Lower leg skin (tissue), 3 donors: ENCODE measurements at regions not wholly inside any gene's neighbourhood (a gene's known extent, or its start where the extent isn't known, plus 50 kb on each side); places are given as distances from the start of the nearest gene placed in this dataset.

ENCODE experiments used
- CTCF ChIP-seq, 3 donors: fragments of 450-650 bp; IDR thresholded peaks; one replicate each; pipeline ENCODE4 v1.5.1; 2016; ENCODE audit warnings: antibody characterized with exemption in 3 of 3, mild to moderate bottlenecking in 3 of 3, moderate library complexity in 2 of 3
- POLR2A ChIP-seq, 2 donors: fragments of 450-650 bp; IDR thresholded peaks; one replicate each; pipeline ENCODE4 v1.6.1; 2016 to 2017; ENCODE audit warnings: antibody characterized with exemption in 2 of 2, mild to moderate bottlenecking in 1 of 2, moderate library complexity in 1 of 2

- TF ChIP-seq POLR2A (IDR thresholded peaks at IDR 0.05) (no peak), CTCF (IDR thresholded peaks at IDR 0.05) (no peak)
Measured at GRCh38 chr6:133699741-133700385, 189.1 kb upstream of the TCF21 start.
